Pulmonary artery endothelial cell (primary cell): ENCODE measurements at regions not wholly inside any gene's neighbourhood (a gene's known extent, or its start where the extent isn't known, plus 50 kb on each side); places are given as distances from the start of the nearest gene placed in this dataset.
"Not testable (repeated sequence)": the region's sequence is repeated elsewhere in the genome, so short reads cannot be mapped to it uniquely, and the experiment has no call there.

ENCODE experiments used
- DNase-seq: peaks from one replicate; pipeline ENCODE4 v3.0.0-alpha.2; 2011; ENCODE audit warnings: low read depth, low spot score

GRCh38 chr1:60863131-60863530, 219.2 kb upstream of the NFIA start:
- DNase-seq = no peak

GRCh38 chr1:60861961-60862567, 220.3 kb upstream of the NFIA start:
- no peak for DNase-seq

- no peak for DNase-seq
These were observed 223.2 kb upstream of the NFIA start for GRCh38 chr1:60859111-60859510.

- DNase-seq = no peak
These were observed 224.5 kb upstream of the NFIA start for GRCh38 chr1:60857851-60858250.

- no peak for DNase-seq
These were observed 232.3 kb upstream of the NFIA start for GRCh38 chr1:60850084-60850483.

GRCh38 chr1:60849401-60849800, 233.0 kb upstream of the NFIA start:
- no peak for DNase-seq

GRCh38 chr1:60848583-60849188, 233.7 kb upstream of the NFIA start:
- DNase-seq = no peak

GRCh38 chr1:60847855-60848582, 234.3 kb upstream of the NFIA start:
- no peak for DNase-seq

- no peak for DNase-seq
These were observed 235.0 kb upstream of the NFIA start for GRCh38 chr1:60847391-60847790.

- DNase-seq = not testable (repeated sequence)
These were observed 236.7 kb upstream of the NFIA start for GRCh38 chr1:60845659-60846058.

GRCh38 chr1:60842304-60842703, 240.1 kb upstream of the NFIA start:
- no peak for DNase-seq

GRCh38 chr1:60841116-60842046, 241.0 kb upstream of the NFIA start:
- DNase-seq = no peak

GRCh38 chr1:60840476-60840875, 241.9 kb upstream of the NFIA start:
- not testable (repeated sequence) for DNase-seq

- no peak for DNase-seq
These were observed 246.7 kb upstream of the NFIA start for GRCh38 chr1:60835649-60836048.

GRCh38 chr1:60833173-60833572, 249.2 kb upstream of the NFIA start:
- no peak for DNase-seq

- DNase-seq = no peak
These were observed 250.0 kb upstream of the NFIA start for GRCh38 chr1:60832367-60832766.

GRCh38 chr1:60831780-60832179, 250.6 kb upstream of the NFIA start:
- DNase-seq = no peak

GRCh38 chr1:60828944-60829343, 253.4 kb upstream of the NFIA start:
- DNase-seq = no peak

- no peak for DNase-seq
These were observed 255.9 kb upstream of the NFIA start for GRCh38 chr1:60826320-60827094.

- no peak for DNase-seq
These were observed 256.8 kb upstream of the NFIA start for GRCh38 chr1:60825593-60825992.

GRCh38 chr1:60823151-60823550, 259.2 kb upstream of the NFIA start:
- no peak for DNase-seq
